ENCODE measurements at regions not wholly inside any gene's neighbourhood (a gene's known extent, or its start where the extent isn't known, plus 50 kb on each side); places are given as distances from the start of the nearest gene placed in this dataset.

DNA sequence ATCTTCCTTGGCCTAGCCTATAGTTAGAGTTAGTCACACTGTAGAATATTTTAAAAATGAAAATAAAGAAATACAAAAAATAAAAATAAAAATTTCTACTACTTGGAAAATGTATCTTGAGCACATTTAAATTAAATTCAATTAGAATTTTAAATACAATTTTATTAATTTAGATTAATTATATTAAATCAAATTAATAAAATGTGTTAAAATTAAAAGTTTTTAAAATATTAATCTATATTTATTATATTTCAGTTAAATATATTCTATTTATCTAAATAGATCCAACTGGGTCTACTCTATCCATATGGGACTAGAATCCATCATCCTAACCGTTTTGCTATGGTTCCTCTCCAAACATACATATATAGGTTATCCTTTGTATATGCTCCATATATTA lies 588.3 kb upstream of the TMPRSS15 start:
- TF ChIP-seq ZNF274 (IDR thresholded peaks at IDR 0.05; ENCODE audit: low read depth, low read length) (no peak), SUZ12 (IDR thresholded peaks at IDR 0.05; ENCODE audit: extremely low read depth, insufficient read depth, insufficient read length) (no peak), YY1 (IDR thresholded peaks at IDR 0.05; ENCODE audit: insufficient read depth, insufficient read length) (no peak)

Measured in NT2/D1 (cell line).